Fibroblast of lung (primary cell): ENCODE measurements at regions not wholly inside any gene's neighbourhood (a gene's known extent, or its start where the extent isn't known, plus 50 kb on each side); places are given as distances from the start of the nearest gene placed in this dataset.

ENCODE experiments used
- DNase-seq, 2 donors: peaks; one replicate each; pipeline versions ENCODE4 v3.0.0 to v3.0.0-alpha.2; 2010; ENCODE audit warnings: low read depth in 2 of 2
- H2AFZ ChIP-seq: 2 replicates; pipeline ENCODE4 v1.5.1; 2012; ENCODE audit warnings: low read length, control low read depth, inconsistent platforms
- H3K27ac ChIP-seq: 2 replicates; pipeline ENCODE4 v1.5.1; 2011; ENCODE audit warnings: low read length, control low read depth; ENCODE audit not compliant: insufficient read depth
- H3K27me3 ChIP-seq: 2 replicates; pipeline ENCODE4 v1.5.1; 2011; ENCODE audit warnings: mild to moderate bottlenecking, low read length; ENCODE audit not compliant: control insufficient read depth, insufficient read depth
- H3K36me3 ChIP-seq: 2 replicates; pipeline ENCODE4 v1.5.1; 2011; ENCODE audit warnings: low read length; ENCODE audit not compliant: control insufficient read depth, insufficient read depth
- H3K4me1 ChIP-seq: 2 replicates; pipeline ENCODE4 v1.5.1; 2011; ENCODE audit warnings: low read length; ENCODE audit not compliant: control insufficient read depth, insufficient read depth; ENCODE audit errors: extremely low read depth
- H3K4me2 ChIP-seq: 2 replicates; pipeline ENCODE4 v1.5.1; 2011; ENCODE audit warnings: low read length, control low read depth; ENCODE audit not compliant: insufficient read depth; ENCODE audit errors: extremely low read depth
- H3K4me3 ChIP-seq, 4 experiments: fragments of 200-600 bp in 1 of 4; sonication (generic) in 1 of 4; replicated peaks in 1 of 4; 2 replicates each; pipeline ENCODE4 v1.5.1; 2011 to 2016; ENCODE audit warnings: low read length in 4 of 4, low read depth in 3 of 4, mild to moderate bottlenecking in 3 of 4, control low read depth in 2 of 4, inconsistent platforms in 1 of 4, mixed read lengths in 1 of 4; ENCODE audit not compliant: insufficient read depth in 1 of 4; ENCODE audit errors: control extremely low read depth in 1 of 4
- H3K79me2 ChIP-seq: 2 replicates; pipeline ENCODE4 v1.5.1; 2012; ENCODE audit warnings: mild to moderate bottlenecking, low read length, inconsistent platforms; ENCODE audit not compliant: control insufficient read depth, insufficient read depth
- H3K9ac ChIP-seq: 2 replicates; pipeline ENCODE4 v1.5.1; 2011; ENCODE audit warnings: mild to moderate bottlenecking, low read length, control low read depth; ENCODE audit not compliant: insufficient read depth
- H3K9me3 ChIP-seq: 2 replicates; pipeline ENCODE4 v1.5.1; 2012; ENCODE audit warnings: low read depth, low read length; ENCODE audit not compliant: control insufficient read depth, insufficient read depth
- H4K20me1 ChIP-seq: 2 replicates; pipeline ENCODE4 v1.5.1; 2011; ENCODE audit warnings: low read length; ENCODE audit not compliant: control insufficient read depth, insufficient read depth; ENCODE audit errors: extremely low read depth
- EZH2 ChIP-seq: IDR thresholded peaks from 2 replicates; pipeline ENCODE4 v1.5.1; 2012; ENCODE audit warnings: low read length, control low read depth, mild to moderate bottlenecking; ENCODE audit errors: missing control alignments
- TF ChIP-seq, protein P1 (sequence below), 2 donors: IDR thresholded peaks in 1 of 2; conservative IDR thresholded peaks in 1 of 2; 1 replicate in 1 of 2; 2 replicates in 1 of 2; pipeline ENCODE4 v1.5.1; 2011 to 2012; ENCODE audit warnings: low read length in 2 of 2, control low read depth in 1 of 2, inconsistent platforms in 1 of 2, low read depth in 1 of 2, mild to moderate bottlenecking in 1 of 2

DNA sequence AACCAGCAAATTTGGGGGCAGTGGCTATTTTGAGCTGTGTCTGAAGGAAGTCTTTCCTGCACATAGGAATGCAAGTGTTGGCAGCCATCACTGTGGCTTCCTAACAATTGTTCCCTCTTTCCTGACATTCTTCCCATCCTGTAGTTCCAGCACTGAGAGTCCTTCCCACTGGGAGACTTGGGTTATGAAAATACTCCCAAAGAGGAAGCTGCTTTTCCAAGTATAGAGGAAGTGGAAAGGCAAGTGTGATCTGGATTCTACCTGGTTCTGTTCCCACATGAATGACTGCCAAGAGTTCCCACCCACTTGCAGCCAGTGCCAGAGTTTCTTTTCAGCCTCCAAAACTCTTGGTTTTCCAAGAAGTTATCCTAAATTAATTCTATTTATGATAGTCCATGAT, 98.5 kb upstream of the CD53 start:
- Histone ChIP-seq H3K27me3 (no peaks in the 10 kb centered on the region), H3K27ac (no peak overlapping the region), H3K4me3 (no peak overlapping the region), H3K36me3 (no peaks in the 10 kb centered on the region), H2AFZ (no peak overlapping the region), H4K20me1 (no peaks in the 10 kb centered on the region), H3K4me1 (no peaks in the 10 kb centered on the region), H3K9ac (no peak overlapping the region), H3K9me3 (no peaks in the 10 kb centered on the region), H3K4me2 (no peak overlapping the region), H3K79me2 (no peaks in the 10 kb centered on the region)
- no peak for TF ChIP-seq EZH2
- TF ChIP-seq, protein P1, sequence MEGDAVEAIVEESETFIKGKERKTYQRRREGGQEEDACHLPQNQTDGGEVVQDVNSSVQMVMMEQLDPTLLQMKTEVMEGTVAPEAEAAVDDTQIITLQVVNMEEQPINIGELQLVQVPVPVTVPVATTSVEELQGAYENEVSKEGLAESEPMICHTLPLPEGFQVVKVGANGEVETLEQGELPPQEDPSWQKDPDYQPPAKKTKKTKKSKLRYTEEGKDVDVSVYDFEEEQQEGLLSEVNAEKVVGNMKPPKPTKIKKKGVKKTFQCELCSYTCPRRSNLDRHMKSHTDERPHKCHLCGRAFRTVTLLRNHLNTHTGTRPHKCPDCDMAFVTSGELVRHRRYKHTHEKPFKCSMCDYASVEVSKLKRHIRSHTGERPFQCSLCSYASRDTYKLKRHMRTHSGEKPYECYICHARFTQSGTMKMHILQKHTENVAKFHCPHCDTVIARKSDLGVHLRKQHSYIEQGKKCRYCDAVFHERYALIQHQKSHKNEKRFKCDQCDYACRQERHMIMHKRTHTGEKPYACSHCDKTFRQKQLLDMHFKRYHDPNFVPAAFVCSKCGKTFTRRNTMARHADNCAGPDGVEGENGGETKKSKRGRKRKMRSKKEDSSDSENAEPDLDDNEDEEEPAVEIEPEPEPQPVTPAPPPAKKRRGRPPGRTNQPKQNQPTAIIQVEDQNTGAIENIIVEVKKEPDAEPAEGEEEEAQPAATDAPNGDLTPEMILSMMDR (conservative IDR thresholded peaks at IDR 0.05 in 1 of 2, IDR thresholded peaks at IDR 0.05 in 1 of 2; ENCODE audit: low read depth in 1 of 2, low read length in 2 of 2), result no peak
- no peak for DNase-seq

DNA sequence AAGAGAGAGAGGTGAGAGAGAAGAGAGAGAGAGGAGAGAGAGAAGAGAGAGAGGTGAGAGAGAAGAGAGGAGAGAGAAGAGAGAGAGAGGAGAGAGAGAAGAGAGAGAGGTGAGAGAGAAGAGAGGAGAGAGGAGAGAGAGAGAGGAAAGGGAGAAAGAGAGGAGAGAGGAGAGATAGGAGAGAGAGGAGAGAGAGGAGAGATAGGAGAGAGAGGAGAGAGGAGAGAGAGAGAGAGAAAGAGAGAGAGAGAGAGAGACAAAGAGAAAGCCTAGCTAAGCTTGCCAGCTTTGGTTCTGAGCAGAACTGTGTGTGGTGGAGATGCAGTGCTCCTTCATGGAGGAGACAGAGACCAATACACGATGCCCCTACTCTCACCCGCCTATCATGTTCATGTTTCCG, 99.1 kb upstream of the KCNA3 start:
- TF ChIP-seq, protein P1 (conservative IDR thresholded peaks at IDR 0.05 in 1 of 2, IDR thresholded peaks at IDR 0.05 in 1 of 2; ENCODE audit: low read depth in 1 of 2, low read length in 2 of 2), result no peak
- TF ChIP-seq EZH2, result no peak
- Histone ChIP-seq H3K4me2 (no peak overlapping the region), H3K9me3 (no peaks in the 10 kb centered on the region)

DNA sequence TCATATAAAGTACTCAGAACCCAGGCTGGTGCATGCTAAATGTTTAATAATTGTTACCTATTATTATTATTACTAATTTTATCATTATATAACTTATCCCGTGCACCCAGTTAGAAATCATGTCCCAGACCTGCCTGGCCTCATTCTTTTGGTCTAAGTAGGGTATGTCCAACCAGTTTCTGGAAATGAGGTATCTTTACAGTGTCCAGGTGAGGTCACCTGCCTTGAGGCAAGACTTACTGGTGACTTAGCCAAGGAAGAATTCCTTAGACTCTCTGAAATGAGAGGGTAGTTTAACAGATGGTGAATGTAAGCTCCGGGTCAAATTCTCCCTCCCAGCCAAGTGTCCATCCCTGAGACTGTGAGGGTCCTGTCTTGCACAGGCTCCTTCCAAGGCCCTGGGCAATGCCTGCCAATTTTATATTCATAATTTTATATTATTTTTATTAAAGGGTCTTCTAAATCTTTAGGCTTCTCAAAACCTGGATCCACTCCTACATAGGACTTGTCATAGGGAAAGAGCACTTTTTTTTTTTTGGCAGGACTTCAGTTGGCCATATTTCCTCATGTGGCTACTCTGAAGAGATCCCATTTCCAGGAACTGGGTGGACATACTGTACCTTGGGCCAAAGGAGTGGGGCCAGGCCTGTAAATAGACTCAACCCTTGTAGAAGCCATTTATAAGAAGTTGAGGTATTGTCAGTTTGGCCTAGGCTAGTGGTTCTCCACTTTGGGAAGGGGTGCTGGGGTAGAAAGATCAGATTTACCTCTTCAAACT, 96.7 kb upstream of the KCNA3 start:
- Histone ChIP-seq H3K27ac (no peak overlapping the region), H3K4me3 (no peak overlapping the region), H3K4me2 (no peak overlapping the region), H4K20me1 (no peaks in the 10 kb centered on the region), H3K27me3 (peaks cover 4% of the 10 kb centered on the region), H3K36me3 (no peaks in the 10 kb centered on the region), H3K79me2 (no peaks in the 10 kb centered on the region), H2AFZ (no peak overlapping the region), H3K9me3 (no peaks in the 10 kb centered on the region), H3K9ac (no peak overlapping the region), H3K4me1 (no peaks in the 10 kb centered on the region)
- no peak for TF ChIP-seq EZH2
- TF ChIP-seq, protein P1 (conservative IDR thresholded peaks at IDR 0.05 in 1 of 2, IDR thresholded peaks at IDR 0.05 in 1 of 2; ENCODE audit: low read depth in 1 of 2, low read length in 2 of 2), result no peak
- DNase-seq, result no peak

More for the DNA sequence above, 99.1 kb upstream of the KCNA3 start:
- no peaks in the 10 kb centered on the region for H4K20me1 ChIP-seq
- H3K9ac ChIP-seq, result no peak overlapping the region
- H3K4me1 ChIP-seq, result no peaks in the 10 kb centered on the region
- no peaks in the 10 kb centered on the region for H3K27me3 ChIP-seq
- no peak overlapping the region for H2AFZ ChIP-seq
- no peak for DNase-seq
- H3K27ac ChIP-seq, result no peak overlapping the region
- H3K36me3 ChIP-seq, result no peaks in the 10 kb centered on the region
- H3K79me2 ChIP-seq, result no peaks in the 10 kb centered on the region
- H3K4me3 ChIP-seq, result no peak overlapping the region
